RKO (cell line): ENCODE measurements at regions not wholly inside any gene's neighbourhood (a gene's known extent, or its start where the extent isn't known, plus 50 kb on each side); places are given as distances from the start of the nearest gene placed in this dataset.
"Not testable (repeated sequence)": the region's sequence is repeated elsewhere in the genome, so short reads cannot be mapped to it uniquely, and the experiment has no call there.

ENCODE experiments used
- DNase-seq: peaks from one replicate; pipeline ENCODE4 v3.0.0-alpha.2; 2016; ENCODE audit warnings: low spot score

GRCh38 chr18:961644-962355 lies 57.1 kb downstream of the ADCYAP1 start:
- DNase-seq = peak; percentile 48

GRCh38 chr18:963276-963675 lies 58.6 kb downstream of the ADCYAP1 start:
- DNase-seq = no peak

- DNase-seq = no peak
Observed at GRCh38 chr18:965921-966758, 61.5 kb downstream of the ADCYAP1 start.

- DNase-seq = no peak
Observed at GRCh38 chr18:966759-967576, 62.3 kb downstream of the ADCYAP1 start.

GRCh38 chr18:968910-969309 lies 64.2 kb downstream of the ADCYAP1 start:
- DNase-seq = not testable (repeated sequence)

- not testable (repeated sequence) for DNase-seq
Observed at GRCh38 chr18:969311-969710, 64.6 kb downstream of the ADCYAP1 start.

GRCh38 chr18:974606-975005 lies 69.9 kb downstream of the ADCYAP1 start:
- not testable (repeated sequence) for DNase-seq

- not testable (repeated sequence) for DNase-seq
Observed at GRCh38 chr18:976393-977128, 71.9 kb downstream of the ADCYAP1 start.

GRCh38 chr18:977327-977726 lies 72.7 kb downstream of the ADCYAP1 start:
- DNase-seq = not testable (repeated sequence)

GRCh38 chr18:977732-978131 lies 73.1 kb downstream of the ADCYAP1 start:
- DNase-seq = not testable (repeated sequence)

GRCh38 chr18:980586-980985 lies 75.9 kb downstream of the ADCYAP1 start:
- DNase-seq = no peak

GRCh38 chr18:984004-984403 lies 79.3 kb downstream of the ADCYAP1 start:
- DNase-seq = no peak

- DNase-seq = no peak
Observed at GRCh38 chr18:985212-985661, 80.6 kb downstream of the ADCYAP1 start.

GRCh38 chr18:986051-986450 lies 81.4 kb downstream of the ADCYAP1 start:
- no peak for DNase-seq

GRCh38 chr18:986552-986951 lies 81.9 kb downstream of the ADCYAP1 start:
- no peak for DNase-seq

GRCh38 chr18:987325-988186 lies 82.9 kb downstream of the ADCYAP1 start:
- DNase-seq = no peak

- DNase-seq = no peak
Observed at GRCh38 chr18:989425-989824, 84.8 kb downstream of the ADCYAP1 start.

GRCh38 chr18:990197-990596 lies 85.5 kb downstream of the ADCYAP1 start:
- DNase-seq = no peak

- DNase-seq = no peak
Observed at GRCh38 chr18:991441-991840, 86.8 kb downstream of the ADCYAP1 start.

- no peak for DNase-seq
Observed at GRCh38 chr18:993560-993959, 88.9 kb downstream of the ADCYAP1 start.

- peak; percentile 5 for DNase-seq
Observed at GRCh38 chr18:995629-996028, 91.0 kb downstream of the ADCYAP1 start.
